Stomach (tissue), 8 donors: ENCODE measurements at regions not wholly inside any gene's neighbourhood (a gene's known extent, or its start where the extent isn't known, plus 50 kb on each side); places are given as distances from the start of the nearest gene placed in this dataset.
"Not testable (repeated sequence)": the region's sequence is repeated elsewhere in the genome, so short reads cannot be mapped to it uniquely, and the experiment has no call there.

Experiments
- DNase-seq, 2 donors: peaks; one replicate each; pipeline versions ENCODE4 v3.0.0 to v3.0.0-alpha.2; 2013 to 2019
- H3K27ac ChIP-seq, 5 donors: fragments of 200-600 bp in 4 of 5; sonication (generic) in 4 of 5; one replicate each; pipeline ENCODE4 v1.5.1; 2013 to 2019; ENCODE audit warnings: mild to moderate bottlenecking in 1 of 5, moderate library complexity in 1 of 5
- H3K27me3 ChIP-seq, 3 donors: fragments of 200-600 bp; sonication (generic); one replicate each; pipeline ENCODE4 v1.5.1; 2017 to 2019; ENCODE audit warnings: mixed run types in 1 of 3
- H3K36me3 ChIP-seq, 4 donors: fragments of 200-600 bp; sonication (generic); 1 replicate in 3 of 4; 2 replicates in 1 of 4; pipeline ENCODE4 v1.5.1; 2016 to 2019
- H3K4me1 ChIP-seq, 4 donors: fragments of 200-600 bp; sonication (generic); one replicate each; pipeline ENCODE4 v1.5.1; 2016 to 2019
- H3K4me3 ChIP-seq, 4 donors: fragments of 200-600 bp; sonication (generic) in 3 of 4; one replicate each; pipeline ENCODE4 v1.5.1; 2016 to 2019; ENCODE audit warnings: mild to moderate bottlenecking in 1 of 4
- H3K9me3 ChIP-seq, 4 donors: fragments of 200-600 bp; sonication (generic); one replicate each; pipeline ENCODE4 v1.5.1; 2016 to 2019
- CTCF ChIP-seq, 7 experiments: fragments of 450-650 bp in 4 of 7; fragments of 200-600 bp in 3 of 7; sonication (generic) in 3 of 7; IDR thresholded peaks; one replicate each; pipeline ENCODE4 v1.5.1; 2016 to 2019; ENCODE audit warnings: antibody characterized with exemption in 7 of 7, control low read depth in 2 of 7, mild to moderate bottlenecking in 1 of 7
- EP300 ChIP-seq: sonication (generic); formaldehyde crosslinking; IDR thresholded peaks from one replicate; pipeline ENCODE4 v1.6.1; 2017; ENCODE audit warnings: antibody characterized with exemption
- POLR2A ChIP-seq, 4 donors: fragments of 450-650 bp; IDR thresholded peaks; one replicate each; pipeline ENCODE4 v1.6.1; 2016; ENCODE audit warnings: antibody characterized with exemption in 4 of 4, control low read depth in 2 of 4, mild to moderate bottlenecking in 1 of 4, moderate library complexity in 1 of 4
- POLR2AphosphoS5 ChIP-seq, 3 donors: sonication (generic); formaldehyde crosslinking; IDR thresholded peaks; one replicate each; pipeline ENCODE4 v1.6.1; 2016; ENCODE audit warnings: antibody characterized with exemption in 3 of 3
- WGBS, 5 donors: extraction: QIAGEN DNeasy Blood & Tissue Kit in 3 of 5; methylation state at CpG; one replicate each; pipeline versions ENCODE4 v1.1.5 to v1.1.7; 2013 to 2018; 5-methylcytosine and 5-hydroxymethylcytosine counted together
- intact Hi-C: fragments of 100-400 bp; cut with DNase I; formaldehyde crosslinking; loops from one replicate; pipeline ENCODE4 v1.15.1; 2023; ENCODE audit warnings: low total_unique reads
- donor health status: healthy with polysubstance abuse.
- donor health status: Bipolar disorder and iron deficiency.
- donor health status: healthy.

GRCh38 chr12:11497438-11497837 is 102.1 kb upstream of the PRB2 start:
- peaks cover 0 to 63% (median 9%) of the 10 kb centered on the region in 3 donors for H3K27me3 ChIP-seq
- intact Hi-C loops = no loop called here
- 80 to 93% (median 90%) methylated on average over 6 to 7 of the region's 7 CpGs for WGBS, 5 donors

GRCh38 chr12:11497995-11498394 is 102.6 kb upstream of the PRB2 start:
- peaks cover 4 to 12% (median 9%) of the 10 kb centered on the region in 4 donors for H3K4me1 ChIP-seq
- DNase-seq = no peak
- no peaks in the 10 kb centered on the region for H3K36me3 ChIP-seq
- H3K9me3 ChIP-seq = no peaks in the 10 kb centered on the region
- intact Hi-C loops = no loop called here
- H3K4me3 ChIP-seq = no peak overlapping the region
- TF ChIP-seq POLR2A (IDR thresholded peaks at IDR 0.05) = no peak
- TF ChIP-seq CTCF (IDR thresholded peaks at IDR 0.05) = no peak
- no peak for TF ChIP-seq POLR2AphosphoS5 (IDR thresholded peaks at IDR 0.05)
- no peak for TF ChIP-seq EP300
- no peak overlapping the region for H3K27ac ChIP-seq
- 73 to 86% (median 79%) methylated on average over 4 of the region's 4 CpGs for WGBS, 5 donors
- peaks cover 0 to 63% (median 9%) of the 10 kb centered on the region in 3 donors for H3K27me3 ChIP-seq

More at GRCh38 chr12:11497438-11497837, 102.1 kb upstream of the PRB2 start:
- DNase-seq = no peak
- Histone ChIP-seq H3K4me1 (peaks cover 4 to 12% (median 9%) of the 10 kb centered on the region in 4 donors), H3K9me3 (no peaks in the 10 kb centered on the region), H3K27ac (no peak overlapping the region), H3K4me3 (no peak overlapping the region), H3K36me3 (no peaks in the 10 kb centered on the region)
- TF ChIP-seq POLR2AphosphoS5 (IDR thresholded peaks at IDR 0.05) (no peak), POLR2A (IDR thresholded peaks at IDR 0.05) (no peak), EP300 (no peak), CTCF (IDR thresholded peaks at IDR 0.05) (no peak)

- H3K4me3 ChIP-seq, DNase-seq, H3K27ac ChIP-seq, intact Hi-C loops, H3K36me3 ChIP-seq, H3K9me3 ChIP-seq: not testable (repeated sequence)
- peaks cover 0 to 63% (median 9%) of the 10 kb centered on the region in 3 donors for H3K27me3 ChIP-seq
- H3K4me1 ChIP-seq = peaks cover 4 to 12% (median 9%) of the 10 kb centered on the region in 4 donors
- 32 to 50% (median 42%) methylated on average over 3 of the region's 3 CpGs for WGBS, 5 donors
Observed at GRCh38 chr12:11498574-11498973, 103.2 kb upstream of the PRB2 start.

- intact Hi-C loops = no loop called here
- Histone ChIP-seq H3K27me3 (peaks cover 0 to 63% (median 9%) of the 10 kb centered on the region in 3 donors), H3K4me3 (no peak overlapping the region), H3K9me3 (no peaks in the 10 kb centered on the region), H3K4me1 (peaks cover 4 to 12% (median 9%) of the 10 kb centered on the region in 4 donors), H3K36me3 (no peaks in the 10 kb centered on the region), H3K27ac (no peak overlapping the region)
- no peak for DNase-seq
- TF ChIP-seq POLR2A (IDR thresholded peaks at IDR 0.05) = no peak
- no peak for TF ChIP-seq POLR2AphosphoS5 (IDR thresholded peaks at IDR 0.05)
- TF ChIP-seq CTCF (IDR thresholded peaks at IDR 0.05) = no peak
- TF ChIP-seq EP300 = no peak
- 63 to 73% (median 67%) methylated on average over 10 to 11 of the region's 11 CpGs for WGBS, 5 donors
Observed at GRCh38 chr12:11499806-11500187, 104.4 kb upstream of the PRB2 start.

GRCh38 chr12:11500188-11500860 is 105.0 kb upstream of the PRB2 start:
- no peak overlapping the region for H3K27ac ChIP-seq
- no peaks in the 10 kb centered on the region for H3K36me3 ChIP-seq
- H3K4me1 ChIP-seq = peaks cover 4 to 12% (median 9%) of the 10 kb centered on the region in 4 donors
- peaks cover 0 to 63% (median 9%) of the 10 kb centered on the region in 3 donors for H3K27me3 ChIP-seq
- TF ChIP-seq EP300 (no peak), POLR2A (IDR thresholded peaks at IDR 0.05) (no peak), CTCF (IDR thresholded peaks at IDR 0.05) (no peak), POLR2AphosphoS5 (IDR thresholded peaks at IDR 0.05) (peak in 1 of 3 donors; percentile 69)
- 5 to 16% (median 9%) methylated on average over 23 to 62 of the region's 62 CpGs for WGBS, 5 donors
- peak overlapping the region in 1 of 4 donors; percentile 6 for H3K4me3 ChIP-seq
- DNase-seq = peak; percentile 86 to 95
- H3K9me3 ChIP-seq = no peaks in the 10 kb centered on the region
- intact Hi-C loops = no loop called here
